Prostate gland (tissue), 2 donors: ENCODE measurements at regions not wholly inside any gene's neighbourhood (a gene's known extent, or its start where the extent isn't known, plus 50 kb on each side); places are given as distances from the start of the nearest gene placed in this dataset.

Experiments used
- POLR2A ChIP-seq: fragments of 450-650 bp; IDR thresholded peaks from one replicate; pipeline ENCODE4 v1.6.1; 2016; ENCODE audit warnings: antibody characterized with exemption, mild to moderate bottlenecking
- TF ChIP-seq, protein P1 (sequence below), 4 experiments: fragments of 200-600 bp in 2 of 4; fragments of 450-650 bp in 2 of 4; sonication (generic) in 2 of 4; IDR thresholded peaks; 1 replicate in 3 of 4; 2 replicates in 1 of 4; pipeline ENCODE4 v1.5.1; 2016 to 2019; ENCODE audit warnings: antibody characterized with exemption in 4 of 4, mild to moderate bottlenecking in 2 of 4, moderate library complexity in 2 of 4

DNA sequence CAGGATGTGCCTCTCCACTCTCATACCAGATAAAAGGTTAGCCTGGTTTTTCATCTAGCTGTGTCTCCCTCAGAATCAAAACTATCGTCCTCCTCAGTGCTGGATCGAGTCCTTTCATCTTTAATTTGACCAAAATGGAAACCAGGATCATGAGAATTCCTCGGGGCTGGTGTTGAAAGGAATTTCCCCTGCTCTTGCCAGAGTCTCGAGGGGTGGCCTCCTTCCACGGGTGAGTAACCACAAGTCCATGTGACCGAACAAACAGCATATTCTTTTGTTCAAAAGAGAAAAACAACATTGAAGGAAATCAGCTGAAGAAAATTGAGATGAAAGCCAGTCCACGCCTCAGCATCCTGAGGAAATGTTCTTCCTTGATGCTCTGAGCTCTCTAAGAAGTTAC is 165.9 kb upstream of the CDYL start:
- TF ChIP-seq, protein P1, sequence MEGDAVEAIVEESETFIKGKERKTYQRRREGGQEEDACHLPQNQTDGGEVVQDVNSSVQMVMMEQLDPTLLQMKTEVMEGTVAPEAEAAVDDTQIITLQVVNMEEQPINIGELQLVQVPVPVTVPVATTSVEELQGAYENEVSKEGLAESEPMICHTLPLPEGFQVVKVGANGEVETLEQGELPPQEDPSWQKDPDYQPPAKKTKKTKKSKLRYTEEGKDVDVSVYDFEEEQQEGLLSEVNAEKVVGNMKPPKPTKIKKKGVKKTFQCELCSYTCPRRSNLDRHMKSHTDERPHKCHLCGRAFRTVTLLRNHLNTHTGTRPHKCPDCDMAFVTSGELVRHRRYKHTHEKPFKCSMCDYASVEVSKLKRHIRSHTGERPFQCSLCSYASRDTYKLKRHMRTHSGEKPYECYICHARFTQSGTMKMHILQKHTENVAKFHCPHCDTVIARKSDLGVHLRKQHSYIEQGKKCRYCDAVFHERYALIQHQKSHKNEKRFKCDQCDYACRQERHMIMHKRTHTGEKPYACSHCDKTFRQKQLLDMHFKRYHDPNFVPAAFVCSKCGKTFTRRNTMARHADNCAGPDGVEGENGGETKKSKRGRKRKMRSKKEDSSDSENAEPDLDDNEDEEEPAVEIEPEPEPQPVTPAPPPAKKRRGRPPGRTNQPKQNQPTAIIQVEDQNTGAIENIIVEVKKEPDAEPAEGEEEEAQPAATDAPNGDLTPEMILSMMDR (IDR thresholded peaks at IDR 0.05), result no peak
- no peak for TF ChIP-seq POLR2A
